ENCODE measurements at regions not wholly inside any gene's neighbourhood (a gene's known extent, or its start where the extent isn't known, plus 50 kb on each side); places are given as distances from the start of the nearest gene placed in this dataset.

DNA sequence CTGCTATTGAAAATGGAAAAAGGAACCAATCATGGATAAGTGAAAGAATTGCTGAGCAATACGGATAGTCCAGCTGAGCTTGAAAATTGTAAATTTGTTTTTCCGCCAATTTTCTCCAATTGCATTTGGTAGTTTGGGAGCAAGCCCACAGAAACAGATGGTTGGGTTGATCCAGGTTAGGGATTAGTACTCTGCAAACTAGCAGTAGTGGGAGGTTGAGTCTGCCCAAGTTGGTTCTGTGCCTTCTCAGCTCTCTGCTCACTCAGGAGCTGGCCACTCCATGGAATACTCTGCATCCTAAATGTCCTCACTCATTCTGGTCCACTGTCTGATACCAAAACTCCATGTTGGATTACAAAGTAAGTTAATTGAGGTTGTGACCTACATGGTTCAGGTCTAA lies 361.1 kb upstream of the ATP2B1 start:
- TF ChIP-seq, protein P1, sequence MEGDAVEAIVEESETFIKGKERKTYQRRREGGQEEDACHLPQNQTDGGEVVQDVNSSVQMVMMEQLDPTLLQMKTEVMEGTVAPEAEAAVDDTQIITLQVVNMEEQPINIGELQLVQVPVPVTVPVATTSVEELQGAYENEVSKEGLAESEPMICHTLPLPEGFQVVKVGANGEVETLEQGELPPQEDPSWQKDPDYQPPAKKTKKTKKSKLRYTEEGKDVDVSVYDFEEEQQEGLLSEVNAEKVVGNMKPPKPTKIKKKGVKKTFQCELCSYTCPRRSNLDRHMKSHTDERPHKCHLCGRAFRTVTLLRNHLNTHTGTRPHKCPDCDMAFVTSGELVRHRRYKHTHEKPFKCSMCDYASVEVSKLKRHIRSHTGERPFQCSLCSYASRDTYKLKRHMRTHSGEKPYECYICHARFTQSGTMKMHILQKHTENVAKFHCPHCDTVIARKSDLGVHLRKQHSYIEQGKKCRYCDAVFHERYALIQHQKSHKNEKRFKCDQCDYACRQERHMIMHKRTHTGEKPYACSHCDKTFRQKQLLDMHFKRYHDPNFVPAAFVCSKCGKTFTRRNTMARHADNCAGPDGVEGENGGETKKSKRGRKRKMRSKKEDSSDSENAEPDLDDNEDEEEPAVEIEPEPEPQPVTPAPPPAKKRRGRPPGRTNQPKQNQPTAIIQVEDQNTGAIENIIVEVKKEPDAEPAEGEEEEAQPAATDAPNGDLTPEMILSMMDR (IDR thresholded peaks at IDR 0.05): no peak
- TF ChIP-seq POLR2A (IDR thresholded peaks at IDR 0.05): no peak
